Heart left ventricle (tissue), 16 donors: ENCODE measurements at regions not wholly inside any gene's neighbourhood (a gene's known extent, or its start where the extent isn't known, plus 50 kb on each side); places are given as distances from the start of the nearest gene placed in this dataset.

Source experiments
- ATAC-seq, 4 donors: fragments of 200-7000 bp; cut with Tn5 transposase; one replicate each; pipeline ENCODE4 v1.9.1; 2020 to 2022; ENCODE audit warnings: moderate library complexity in 4 of 4, mild to moderate bottlenecking in 3 of 4, moderate number of reproducible peaks in 1 of 4
- DNase-seq, 5 donors: peaks; one replicate each; pipeline ENCODE4 v3.0.0-alpha.2; 2020
- H3K27ac ChIP-seq, 12 donors: fragments of 200-600 bp; sonication (generic) in 4 of 12; one replicate each; pipeline versions ENCODE4 v1.5.0 to v1.8.0; 2016 to 2022; ENCODE audit warnings: mild to moderate bottlenecking in 2 of 12
- H3K27me3 ChIP-seq, 9 donors: fragments of 200-600 bp; sonication (generic) in 2 of 9; one replicate each; pipeline versions ENCODE4 v1.5.1 to v1.8.0; 2016 to 2022; ENCODE audit warnings: mild to moderate bottlenecking in 3 of 9
- H3K36me3 ChIP-seq, 9 donors: fragments of 200-600 bp; sonication (generic) in 2 of 9; one replicate each; pipeline versions ENCODE4 v1.5.0 to v1.8.0; 2018 to 2022; ENCODE audit warnings: mild to moderate bottlenecking in 2 of 9
- H3K4me1 ChIP-seq, 12 donors: fragments of 200-600 bp; sonication (generic) in 4 of 12; one replicate each; pipeline versions ENCODE4 v1.5.0 to v1.8.0; 2016 to 2022; ENCODE audit warnings: mild to moderate bottlenecking in 3 of 12
- H3K4me3 ChIP-seq, 12 donors: fragments of 200-600 bp; sonication (generic) in 4 of 12; one replicate each; pipeline versions ENCODE4 v1.5.0 to v1.8.0; 2017 to 2022; ENCODE audit warnings: mild to moderate bottlenecking in 9 of 12, moderate library complexity in 4 of 12
- H3K9me3 ChIP-seq, 12 donors: fragments of 200-600 bp; sonication (generic) in 4 of 12; one replicate each; pipeline versions ENCODE4 v1.5.0 to v1.8.0; 2016 to 2022; ENCODE audit warnings: mild to moderate bottlenecking in 1 of 12
- POLR2A ChIP-seq, 2 donors: fragments of 450-650 bp; IDR thresholded peaks; one replicate each; pipeline ENCODE4 v1.6.1; 2017; ENCODE audit warnings: antibody characterized with exemption in 2 of 2, mild to moderate bottlenecking in 2 of 2, moderate library complexity in 2 of 2
- WGBS, 4 donors: extraction: QIAGEN DNeasy Blood & Tissue Kit in 2 of 4; methylation state at CpG; one replicate each; pipeline versions ENCODE4 v1.1.5 to v1.1.7; 2013 to 2018; 5-methylcytosine and 5-hydroxymethylcytosine counted together
- intact Hi-C, 10 donors: fragments of 100-400 bp; cut with DNase I; formaldehyde crosslinking; loops; one replicate each; pipeline versions ENCODE4 v1.11.1 to v1.14.2; 2022
- TF ChIP-seq, protein P1 (sequence below), 12 donors: fragments of 200-600 bp; sonication (generic) in 4 of 12; IDR thresholded peaks; one replicate each; pipeline versions ENCODE4 v1.5.0 to v1.8.0; 2018 to 2022; ENCODE audit warnings: antibody characterized with exemption in 12 of 12, mild to moderate bottlenecking in 5 of 12
- donor health status: ischemic (EF 13 %, LVEDD 7.1; RV severe dilation, severe dysfunction).
- donor health status: healthy with polysubstance abuse.
- donor health status: DM: no; HTN: yes; CAD: no.
- donor health status: DM: no; HTN: no; CAD: no.
- donor health status: ischemic (EF 25% LVEDD 6.9; RV normal size, moderate dysfunction).
- donor health status: ischemic (EF 25% LVEDD 5.7; RV mildly dilated, moderate dysfunction).
- donor health status: healthy.
- donor health status: DM: yes; HTN: yes; CAD: no.
- donor health status: ischemic (EF 35%, LVEDD 5.7; RV mildly dilated, moderate dysfunction).
- donor health status: nonischemic (EF 11% LVEDD 7.7; RV severe dilation, severe dysfunction).
- donor health status: DM: yes; HTN: yes; CAD: no.
- donor health status: PGD.
- donor health status: ischemic (EF 29% LVEDD 5.4; RV normal size, mild dysfunction).
- donor health status: nonischemic (EF 23%, LVEDD 6.1; RV moderate dilation, normal function).

DNA sequence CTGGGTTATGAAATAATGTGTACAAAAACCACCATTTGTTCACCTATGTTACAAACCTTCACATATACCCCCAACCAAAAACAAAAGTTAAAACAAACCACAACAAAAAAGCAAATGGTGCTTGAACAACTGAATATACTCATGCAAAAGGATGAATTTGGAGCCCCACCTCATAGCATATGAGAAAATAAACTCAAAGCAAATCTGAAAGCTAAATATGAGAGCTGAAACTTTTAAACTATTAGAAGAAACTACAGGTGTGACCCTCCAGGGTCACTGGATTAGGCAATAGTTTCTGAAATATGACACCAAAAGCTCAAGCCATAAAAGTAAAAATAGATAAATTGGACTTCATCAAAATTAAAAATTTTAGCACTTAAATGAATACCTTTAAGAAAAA is 215.5 kb upstream of the CHRM3 start:
- no peak for DNase-seq
- H3K9me3 ChIP-seq: peaks cover 0 to 24% (median 2%) of the 10 kb centered on the region in 12 donors
- TF ChIP-seq, protein P1, sequence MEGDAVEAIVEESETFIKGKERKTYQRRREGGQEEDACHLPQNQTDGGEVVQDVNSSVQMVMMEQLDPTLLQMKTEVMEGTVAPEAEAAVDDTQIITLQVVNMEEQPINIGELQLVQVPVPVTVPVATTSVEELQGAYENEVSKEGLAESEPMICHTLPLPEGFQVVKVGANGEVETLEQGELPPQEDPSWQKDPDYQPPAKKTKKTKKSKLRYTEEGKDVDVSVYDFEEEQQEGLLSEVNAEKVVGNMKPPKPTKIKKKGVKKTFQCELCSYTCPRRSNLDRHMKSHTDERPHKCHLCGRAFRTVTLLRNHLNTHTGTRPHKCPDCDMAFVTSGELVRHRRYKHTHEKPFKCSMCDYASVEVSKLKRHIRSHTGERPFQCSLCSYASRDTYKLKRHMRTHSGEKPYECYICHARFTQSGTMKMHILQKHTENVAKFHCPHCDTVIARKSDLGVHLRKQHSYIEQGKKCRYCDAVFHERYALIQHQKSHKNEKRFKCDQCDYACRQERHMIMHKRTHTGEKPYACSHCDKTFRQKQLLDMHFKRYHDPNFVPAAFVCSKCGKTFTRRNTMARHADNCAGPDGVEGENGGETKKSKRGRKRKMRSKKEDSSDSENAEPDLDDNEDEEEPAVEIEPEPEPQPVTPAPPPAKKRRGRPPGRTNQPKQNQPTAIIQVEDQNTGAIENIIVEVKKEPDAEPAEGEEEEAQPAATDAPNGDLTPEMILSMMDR (IDR thresholded peaks at IDR 0.05): no peak
- no peak for TF ChIP-seq POLR2A (IDR thresholded peaks at IDR 0.05)
- H3K36me3 ChIP-seq: no peaks in the 10 kb centered on the region
- no peaks in the 10 kb centered on the region for H3K4me1 ChIP-seq
- ATAC-seq: no peak
- H3K27me3 ChIP-seq: no peaks in the 10 kb centered on the region
- no peak overlapping the region for H3K4me3 ChIP-seq
- intact Hi-C loops: no loop called here
- no peak overlapping the region for H3K27ac ChIP-seq

DNA sequence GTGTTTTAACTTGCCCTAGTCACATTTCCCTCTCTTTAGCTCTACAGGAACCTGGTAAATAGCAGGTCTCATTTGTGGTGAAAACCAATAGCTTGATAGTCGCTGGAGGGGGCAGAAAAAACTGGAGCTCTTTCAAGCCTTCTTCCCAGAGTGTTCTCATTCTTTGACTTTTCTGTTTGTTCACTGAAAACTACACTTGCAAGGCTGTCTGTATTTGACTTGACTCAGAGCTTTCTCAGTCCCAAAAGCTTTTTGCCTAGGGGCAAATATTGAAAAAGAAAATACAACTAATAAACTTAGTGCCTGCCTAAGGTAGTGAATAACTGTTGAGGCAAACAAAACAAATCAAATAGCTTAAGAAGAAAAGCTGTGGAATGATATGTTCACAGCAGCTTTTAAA is 217.1 kb upstream of the CHRM3 start:
- Histone ChIP-seq H3K4me3 (no peak overlapping the region), H3K9me3 (peaks cover 0 to 20% (median 2%) of the 10 kb centered on the region in 12 donors), H3K4me1 (no peaks in the 10 kb centered on the region), H3K27me3 (no peaks in the 10 kb centered on the region), H3K27ac (no peak overlapping the region), H3K36me3 (no peaks in the 10 kb centered on the region)
- DNase-seq (no peak), ATAC-seq (no peak)
- TF ChIP-seq, protein P1 (IDR thresholded peaks at IDR 0.05): no peak
- no peak for TF ChIP-seq POLR2A (IDR thresholded peaks at IDR 0.05)
- 44 to 67% (median 60%) methylated on average over 1 of the region's 1 CpG for WGBS, 4 donors
- intact Hi-C loops: no loop called here

DNA sequence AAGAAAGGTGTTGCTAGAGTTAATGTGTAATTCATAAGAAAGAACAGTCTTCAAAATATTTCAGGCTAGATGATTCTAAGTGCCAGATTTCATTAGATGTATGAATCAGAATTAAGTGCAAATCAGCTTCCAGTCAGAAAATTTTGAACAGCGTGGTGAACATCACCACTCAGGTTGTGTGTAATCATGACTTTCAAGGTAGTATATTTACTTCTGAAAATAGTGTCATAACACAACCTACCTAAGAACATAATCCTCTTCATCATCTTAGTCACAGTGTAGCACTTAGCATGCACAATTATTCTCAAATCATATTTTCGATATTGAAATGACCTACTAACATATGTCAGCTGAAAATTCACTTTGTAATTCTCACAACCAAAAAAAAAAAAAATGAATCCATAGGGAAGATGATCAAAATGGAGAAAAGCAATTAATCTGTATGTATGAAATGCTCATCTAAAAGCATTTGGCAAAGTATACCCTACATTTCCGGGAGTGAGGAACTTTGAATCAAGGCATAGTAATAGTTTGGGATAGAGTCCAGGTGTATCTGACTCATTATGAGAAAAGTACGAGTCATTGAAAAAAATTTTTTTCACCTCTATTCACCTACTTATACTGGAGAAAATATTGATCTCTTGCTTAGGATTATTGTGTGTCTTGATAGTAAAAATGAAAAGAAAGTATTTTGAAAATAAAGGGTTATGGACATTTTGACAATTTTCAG is 221.8 kb upstream of the CHRM3 start:
- WGBS, 4 donors: 80 to 88% (median 85%) methylated on average over 4 of the region's 4 CpGs
- ATAC-seq: no peak

DNA sequence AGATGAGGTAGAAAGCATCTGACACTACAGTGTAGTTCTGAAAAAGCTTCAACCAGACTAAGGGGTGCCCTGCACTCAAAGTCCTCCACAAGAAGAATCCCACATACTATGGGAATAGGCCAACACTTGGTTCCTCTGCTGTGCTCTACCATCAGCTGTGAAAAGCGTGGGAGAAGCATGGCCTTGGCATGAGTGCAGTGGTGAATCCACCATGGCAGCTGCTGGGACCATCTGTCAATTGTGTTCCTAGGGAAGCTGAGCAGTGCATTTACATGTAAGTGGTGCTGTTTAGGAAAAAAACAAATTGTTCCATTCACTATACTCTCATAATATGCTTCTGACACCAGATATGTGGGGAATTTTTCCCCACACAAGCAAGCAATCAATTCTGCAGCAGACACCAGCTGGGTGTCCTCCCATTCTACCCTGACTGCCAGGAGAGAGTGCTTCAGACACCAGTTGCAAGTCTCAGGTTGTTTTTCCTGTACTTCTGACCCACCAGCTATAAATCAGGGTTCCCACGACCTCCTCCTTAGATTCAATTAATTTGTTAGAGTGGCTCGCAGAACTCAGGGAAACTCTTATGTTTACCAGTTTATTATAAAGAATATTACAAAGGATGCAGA is 230.8 kb upstream of the CHRM3 start:
- no peak for TF ChIP-seq POLR2A (IDR thresholded peaks at IDR 0.05)
- TF ChIP-seq, protein P1 (IDR thresholded peaks at IDR 0.05): no peak
- no peak overlapping the region for H3K27ac ChIP-seq
- H3K9me3 ChIP-seq: no peaks in the 10 kb centered on the region
- H3K4me3 ChIP-seq: no peak overlapping the region
- 69 to 77% (median 73%) methylated on average over 3 of the region's 3 CpGs for WGBS, 4 donors
- no peaks in the 10 kb centered on the region for H3K4me1 ChIP-seq
- ATAC-seq (no peak), DNase-seq (no peak)
- intact Hi-C loops: no loop called here
- H3K36me3 ChIP-seq: no peaks in the 10 kb centered on the region
- no peaks in the 10 kb centered on the region for H3K27me3 ChIP-seq

More for the DNA sequence above, 221.8 kb upstream of the CHRM3 start:
- Histone ChIP-seq H3K36me3 (no peaks in the 10 kb centered on the region), H3K27me3 (no peaks in the 10 kb centered on the region), H3K4me3 (no peak overlapping the region), H3K4me1 (no peaks in the 10 kb centered on the region), H3K9me3 (peaks cover 0 to 24% (median 0%) of the 10 kb centered on the region in 12 donors), H3K27ac (no peak overlapping the region)
- no peak for DNase-seq
- intact Hi-C loops: no loop called here
- no peak for TF ChIP-seq POLR2A (IDR thresholded peaks at IDR 0.05)
- TF ChIP-seq, protein P1 (IDR thresholded peaks at IDR 0.05): no peak
